Fibroblast of villous mesenchyme (primary cell): ENCODE measurements at regions not wholly inside any gene's neighbourhood (a gene's known extent, or its start where the extent isn't known, plus 50 kb on each side); places are given as distances from the start of the nearest gene placed in this dataset.
"Not testable (repeated sequence)": the region's sequence is repeated elsewhere in the genome, so short reads cannot be mapped to it uniquely, and the experiment has no call there.

Experiments used
- DNase-seq: peaks from one replicate; pipeline ENCODE4 v3.0.0-alpha.2; 2010; ENCODE audit warnings: low read depth
- H3K4me3 ChIP-seq: 2 replicates; pipeline ENCODE4 v1.5.1; 2011; ENCODE audit warnings: low read depth, mild to moderate bottlenecking, low read length
- TF ChIP-seq, protein P1 (sequence below): IDR thresholded peaks from 2 replicates; pipeline ENCODE4 v1.5.1; 2012; ENCODE audit warnings: low read depth, mild to moderate bottlenecking, low read length; ENCODE audit not compliant: insufficient read depth

DNA sequence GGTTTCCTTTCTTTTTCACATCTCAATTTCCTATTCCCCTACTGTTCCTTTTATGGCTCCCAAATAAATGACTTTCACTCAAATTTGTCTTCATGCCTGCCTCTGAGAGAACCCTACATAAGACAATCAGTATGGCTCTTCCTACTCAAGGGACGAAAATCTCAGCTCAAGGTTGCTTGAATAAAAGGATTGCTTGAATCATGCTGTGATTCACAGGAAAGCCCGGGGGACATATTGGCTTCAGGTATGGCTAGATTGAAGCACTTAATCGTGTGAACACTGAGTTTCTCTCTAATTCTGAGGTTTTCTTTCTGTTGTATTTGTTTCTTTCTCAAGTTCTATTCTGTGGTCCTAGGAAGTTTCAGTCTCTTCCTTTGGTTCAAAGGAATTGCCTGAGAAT is 140.3 kb upstream of the SULF2 start:
- DNase-seq: no peak
- H3K4me3 ChIP-seq: no peak overlapping the region
- TF ChIP-seq, protein P1, sequence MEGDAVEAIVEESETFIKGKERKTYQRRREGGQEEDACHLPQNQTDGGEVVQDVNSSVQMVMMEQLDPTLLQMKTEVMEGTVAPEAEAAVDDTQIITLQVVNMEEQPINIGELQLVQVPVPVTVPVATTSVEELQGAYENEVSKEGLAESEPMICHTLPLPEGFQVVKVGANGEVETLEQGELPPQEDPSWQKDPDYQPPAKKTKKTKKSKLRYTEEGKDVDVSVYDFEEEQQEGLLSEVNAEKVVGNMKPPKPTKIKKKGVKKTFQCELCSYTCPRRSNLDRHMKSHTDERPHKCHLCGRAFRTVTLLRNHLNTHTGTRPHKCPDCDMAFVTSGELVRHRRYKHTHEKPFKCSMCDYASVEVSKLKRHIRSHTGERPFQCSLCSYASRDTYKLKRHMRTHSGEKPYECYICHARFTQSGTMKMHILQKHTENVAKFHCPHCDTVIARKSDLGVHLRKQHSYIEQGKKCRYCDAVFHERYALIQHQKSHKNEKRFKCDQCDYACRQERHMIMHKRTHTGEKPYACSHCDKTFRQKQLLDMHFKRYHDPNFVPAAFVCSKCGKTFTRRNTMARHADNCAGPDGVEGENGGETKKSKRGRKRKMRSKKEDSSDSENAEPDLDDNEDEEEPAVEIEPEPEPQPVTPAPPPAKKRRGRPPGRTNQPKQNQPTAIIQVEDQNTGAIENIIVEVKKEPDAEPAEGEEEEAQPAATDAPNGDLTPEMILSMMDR: no peak

DNA sequence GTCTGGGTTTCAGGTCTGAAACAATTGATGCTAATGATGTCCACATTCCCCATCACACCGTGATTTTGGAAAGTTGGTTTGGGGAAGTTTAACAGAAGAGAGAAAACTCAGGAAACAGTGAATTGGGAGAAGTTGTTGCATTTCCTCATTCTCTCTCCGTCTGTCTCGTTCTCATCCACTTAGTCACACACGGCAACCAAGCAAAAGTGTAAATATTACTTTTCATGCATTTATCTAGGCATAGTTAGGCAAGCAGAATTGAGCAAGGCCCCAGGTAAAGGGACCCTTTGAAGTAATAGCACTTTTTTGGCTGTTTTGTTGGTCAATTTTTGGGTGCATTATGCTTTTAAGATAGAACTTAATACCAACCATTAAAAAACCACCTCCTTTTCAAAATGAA is 137.0 kb upstream of the SULF2 start:
- TF ChIP-seq, protein P1: no peak
- H3K4me3 ChIP-seq: no peak overlapping the region
- DNase-seq: peak; percentile 8

DNA sequence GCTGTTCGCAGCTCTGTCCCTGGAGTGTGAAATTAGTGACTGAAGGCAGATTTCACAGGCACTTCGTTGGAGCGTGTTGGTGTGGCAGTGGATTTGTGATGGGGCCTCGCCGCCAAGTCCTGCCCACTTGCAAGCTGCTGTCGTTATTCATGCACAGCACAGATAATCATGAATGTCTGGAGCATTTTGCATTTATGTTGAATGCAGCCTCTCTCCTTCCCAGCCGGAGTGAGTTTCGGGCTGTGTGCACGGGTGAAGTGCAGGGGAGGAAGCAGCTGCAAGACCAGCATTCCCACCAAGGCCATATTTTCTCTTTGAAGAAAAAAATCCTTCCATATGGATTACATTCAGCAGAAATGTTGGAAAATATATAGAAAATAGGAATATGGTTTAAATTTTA is 136.5 kb upstream of the SULF2 start:
- not testable (repeated sequence) for H3K4me3 ChIP-seq, DNase-seq

DNA sequence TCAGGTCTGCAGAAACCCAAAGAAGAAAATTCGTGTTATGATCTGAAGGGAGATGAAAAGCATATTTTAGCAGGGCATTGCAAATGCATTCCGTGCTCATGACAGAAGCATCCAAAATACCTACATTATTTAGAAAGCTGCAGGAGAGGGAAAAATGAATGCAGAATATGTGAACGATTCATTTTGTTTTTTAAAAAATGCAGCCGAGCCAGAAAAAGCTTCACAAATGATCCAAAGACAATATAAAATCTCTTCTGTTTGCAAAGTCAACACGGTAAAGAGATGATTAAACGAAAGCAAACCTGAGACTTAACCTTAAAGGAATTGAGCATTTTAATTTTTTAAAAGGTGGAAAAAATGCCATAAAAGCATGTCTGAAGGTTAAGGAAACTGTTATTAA is 136.1 kb upstream of the SULF2 start:
- TF ChIP-seq, protein P1: no peak
- DNase-seq: no peak
- no peak overlapping the region for H3K4me3 ChIP-seq

DNA sequence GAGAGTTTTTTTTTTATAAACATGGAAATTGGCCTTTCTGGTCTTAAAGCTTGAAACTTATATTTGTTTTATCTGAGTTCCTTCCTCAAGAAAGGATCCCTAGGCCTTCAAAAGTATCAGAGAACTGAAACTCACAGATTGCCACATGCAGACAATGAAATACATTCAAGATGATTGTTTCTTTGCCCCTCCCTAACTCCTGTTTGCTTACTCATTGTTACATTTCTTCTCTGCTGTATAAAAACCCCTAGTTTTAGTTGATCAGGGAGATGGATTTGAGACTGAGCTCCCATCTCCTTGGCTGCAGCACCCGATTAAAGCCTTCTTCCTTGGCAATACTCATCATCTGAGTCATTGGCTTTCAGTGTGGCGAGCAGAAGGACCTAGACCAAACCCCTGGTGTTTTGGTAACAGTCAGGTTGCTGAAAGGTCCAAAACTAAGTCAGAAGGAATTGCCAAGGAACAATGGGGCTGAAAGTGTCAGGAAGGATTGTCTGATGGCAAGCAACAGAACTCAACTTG is 132.3 kb upstream of the SULF2 start:
- no peak overlapping the region for H3K4me3 ChIP-seq
- DNase-seq: no peak
- TF ChIP-seq, protein P1: no peak

DNA sequence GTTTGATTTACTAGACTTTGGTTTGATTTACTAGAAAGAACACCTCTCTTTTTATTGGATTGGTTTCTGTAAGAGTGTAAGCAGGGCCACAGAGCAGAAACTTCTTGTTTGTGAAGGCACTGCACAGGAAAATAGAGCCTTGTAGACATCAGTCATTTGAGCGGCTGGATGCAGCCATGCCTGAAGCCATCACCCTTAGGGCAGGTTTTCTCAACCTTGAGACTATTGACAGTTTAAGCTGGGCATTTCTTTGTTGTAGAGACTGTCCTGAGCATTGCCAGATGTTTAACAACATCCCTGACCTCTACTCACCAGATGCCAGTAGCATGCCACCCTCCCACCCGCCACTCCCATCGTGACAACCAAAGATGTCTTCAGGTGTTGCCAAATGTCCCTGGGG is 130.2 kb upstream of the SULF2 start:
- no peak overlapping the region for H3K4me3 ChIP-seq
- TF ChIP-seq, protein P1: no peak
- no peak for DNase-seq

DNA sequence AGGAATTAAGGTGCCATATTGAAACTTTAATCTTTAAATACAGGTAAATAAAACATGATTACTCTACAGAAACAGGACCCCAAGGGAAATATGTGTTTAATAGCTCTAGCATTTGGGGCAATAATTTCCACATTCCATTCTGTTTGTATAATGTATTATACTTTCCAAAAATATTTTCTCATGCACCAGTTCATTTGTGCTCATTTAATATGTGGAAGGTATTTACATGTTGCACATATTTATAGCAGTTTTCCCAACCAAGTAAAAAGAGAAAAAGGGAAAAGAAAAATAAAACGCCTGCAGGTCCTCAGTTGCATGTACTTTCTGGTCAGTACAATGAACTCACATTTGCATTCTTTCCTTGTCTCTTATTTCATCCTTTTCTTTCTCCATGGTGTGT is 129.5 kb upstream of the SULF2 start:
- no peak overlapping the region for H3K4me3 ChIP-seq
- no peak for DNase-seq
- TF ChIP-seq, protein P1: no peak

DNA sequence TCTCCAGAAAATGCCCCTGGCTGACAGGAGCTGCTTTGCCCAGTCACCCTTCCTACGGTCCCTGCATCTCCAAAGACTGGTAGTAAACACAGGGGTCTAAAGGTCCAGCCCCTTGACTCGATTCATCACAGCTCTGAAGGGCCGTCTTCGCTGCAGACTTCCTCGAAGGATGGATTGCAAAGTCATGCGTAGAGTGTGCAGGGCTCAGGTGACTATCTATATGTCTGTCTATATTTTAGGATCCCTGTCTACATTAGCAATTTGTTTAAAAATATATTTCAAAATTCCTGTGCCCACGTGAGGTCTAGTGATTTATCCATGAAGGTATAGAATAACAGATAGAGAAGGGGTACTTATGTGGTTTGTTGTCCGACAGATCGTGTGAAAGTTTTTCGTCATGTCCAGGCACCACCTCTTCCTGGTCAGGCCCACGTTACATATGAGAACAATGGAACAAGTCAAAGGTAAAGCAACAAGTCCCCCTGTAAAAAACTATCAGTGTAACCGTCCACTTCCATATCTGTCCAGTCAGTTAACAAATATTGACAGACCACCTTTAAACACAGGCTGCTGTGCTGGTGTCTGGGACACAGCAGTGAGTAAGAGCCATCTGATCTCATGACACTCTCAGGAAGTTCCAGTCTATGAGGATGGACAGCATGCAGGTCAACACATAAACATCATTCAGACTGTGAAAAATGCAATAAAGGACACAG is 127.7 kb upstream of the SULF2 start:
- not testable (repeated sequence) for DNase-seq, H3K4me3 ChIP-seq

DNA sequence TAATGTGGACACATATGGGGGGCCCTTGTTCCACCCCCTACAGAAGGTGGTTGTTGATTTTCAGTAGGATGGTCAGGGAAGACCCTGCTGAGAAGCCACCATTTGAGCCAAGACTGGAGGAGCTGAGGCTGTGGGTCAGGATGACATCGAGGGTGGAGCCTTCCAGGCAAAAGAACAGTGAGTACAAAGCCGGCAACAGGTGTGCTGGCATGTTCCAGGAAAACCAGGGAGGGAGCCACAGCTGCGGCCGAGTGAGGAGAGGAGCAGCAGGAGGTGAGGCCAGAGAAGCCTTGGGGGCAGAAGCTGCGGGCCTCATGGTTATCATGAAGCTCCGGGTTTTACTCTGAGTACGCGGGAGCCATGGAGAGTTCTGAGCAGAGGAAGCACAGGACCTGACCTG is 126.9 kb upstream of the SULF2 start:
- H3K4me3 ChIP-seq, DNase-seq: not testable (repeated sequence)

DNA sequence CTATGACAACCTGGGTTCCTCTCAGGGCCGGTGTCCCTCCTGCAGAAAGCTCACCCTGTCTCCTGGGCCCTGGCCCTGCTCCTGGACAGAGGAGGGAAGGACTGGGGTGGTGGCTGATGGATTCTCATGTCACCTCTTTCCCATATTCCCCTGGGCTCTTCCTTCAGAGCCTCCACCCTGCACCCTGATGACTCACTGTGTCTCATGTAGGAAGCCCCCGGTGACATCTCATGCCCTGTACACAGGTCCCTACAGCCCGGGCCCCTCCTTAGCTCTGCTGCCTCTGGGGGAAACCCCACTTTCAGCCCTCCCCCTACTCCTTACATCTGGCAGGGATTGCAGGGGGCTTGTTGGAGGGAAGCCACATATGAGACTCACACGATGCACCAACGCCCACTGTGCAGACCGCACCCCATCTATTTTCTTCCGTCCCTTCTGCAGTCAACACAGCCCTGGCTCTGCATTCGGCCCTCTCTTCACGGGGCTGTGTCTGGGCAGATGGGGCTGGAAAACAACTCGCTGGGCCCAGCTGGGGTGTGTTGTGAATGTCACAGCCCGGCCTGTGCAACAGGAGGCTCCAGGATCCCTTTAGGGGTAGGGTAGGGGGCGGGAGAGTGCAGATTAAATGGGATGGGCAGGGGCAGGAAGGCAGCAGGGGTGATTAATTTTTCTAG is 124.6 kb upstream of the SULF2 start:
- not testable (repeated sequence) for H3K4me3 ChIP-seq, DNase-seq

DNA sequence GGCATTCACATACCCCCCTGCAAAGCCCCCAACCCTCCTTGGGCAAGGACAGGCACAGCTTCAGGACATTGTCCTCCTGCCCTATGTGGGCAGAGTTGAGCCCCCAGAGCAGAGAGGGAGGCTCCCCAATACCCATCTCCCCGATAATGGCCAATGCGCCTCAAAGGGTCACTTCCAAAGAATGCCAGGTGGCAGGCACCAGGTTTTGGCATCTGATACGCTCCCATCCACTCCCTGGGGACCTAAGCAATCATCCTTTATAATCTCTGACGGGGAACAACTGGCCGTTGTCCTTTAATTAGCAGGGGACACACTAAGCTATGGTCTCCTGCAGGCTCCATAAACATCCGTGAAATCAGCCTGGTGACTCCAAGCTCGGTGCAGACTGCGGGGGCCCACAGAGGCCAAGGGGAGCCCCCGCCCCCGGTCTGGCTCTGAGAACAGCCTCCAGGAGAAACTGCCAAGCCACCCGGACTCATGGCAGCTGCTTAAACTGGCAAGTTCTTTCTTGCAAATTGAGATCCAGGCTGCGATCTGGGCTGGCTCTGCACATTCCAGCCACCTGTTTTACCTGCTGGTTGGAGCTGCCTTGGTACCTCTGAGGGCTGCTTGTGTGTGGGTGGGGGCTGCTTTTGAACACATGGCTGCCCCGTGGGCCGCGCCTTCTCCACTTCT is 123.2 kb upstream of the SULF2 start:
- not testable (repeated sequence) for H3K4me3 ChIP-seq, DNase-seq
